Stomach (tissue), 4 donors: ENCODE measurements at regions not wholly inside any gene's neighbourhood (a gene's known extent, or its start where the extent isn't known, plus 50 kb on each side); places are given as distances from the start of the nearest gene placed in this dataset.

Experiments
- EP300 ChIP-seq: sonication (generic); formaldehyde crosslinking; IDR thresholded peaks from one replicate; pipeline ENCODE4 v1.6.1; 2017; ENCODE audit warnings: antibody characterized with exemption
- POLR2A ChIP-seq, 4 donors: fragments of 450-650 bp; IDR thresholded peaks; one replicate each; pipeline ENCODE4 v1.6.1; 2016; ENCODE audit warnings: antibody characterized with exemption in 4 of 4, control low read depth in 2 of 4, mild to moderate bottlenecking in 1 of 4, moderate library complexity in 1 of 4
- POLR2AphosphoS5 ChIP-seq, 3 donors: sonication (generic); formaldehyde crosslinking; IDR thresholded peaks; one replicate each; pipeline ENCODE4 v1.6.1; 2016; ENCODE audit warnings: antibody characterized with exemption in 3 of 3
- TF ChIP-seq, protein P1 (sequence below), 7 experiments: fragments of 450-650 bp in 4 of 7; fragments of 200-600 bp in 3 of 7; sonication (generic) in 3 of 7; IDR thresholded peaks; one replicate each; pipeline ENCODE4 v1.5.1; 2016 to 2019; ENCODE audit warnings: antibody characterized with exemption in 7 of 7, control low read depth in 2 of 7, mild to moderate bottlenecking in 1 of 7

DNA sequence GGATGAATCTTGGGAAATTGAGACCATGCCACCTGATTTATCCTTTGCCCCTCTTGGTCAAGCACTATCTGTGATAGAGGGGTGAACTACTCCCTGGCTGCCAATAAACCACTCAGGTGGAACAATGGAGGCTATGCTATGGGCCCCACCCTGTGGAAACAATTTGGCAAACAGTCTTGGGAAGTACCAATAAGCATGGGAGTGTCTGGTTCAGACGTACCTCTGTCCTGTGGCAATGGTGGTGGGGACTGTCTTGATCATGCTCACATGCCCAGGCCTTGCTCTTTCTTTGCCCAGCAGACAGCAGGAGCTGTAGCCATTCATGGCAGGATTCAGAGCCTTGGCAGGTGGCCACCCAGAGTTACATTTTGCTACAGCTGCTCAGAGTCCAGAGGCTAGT, 658.7 kb downstream of the KCNJ3 start:
- TF ChIP-seq, protein P1, sequence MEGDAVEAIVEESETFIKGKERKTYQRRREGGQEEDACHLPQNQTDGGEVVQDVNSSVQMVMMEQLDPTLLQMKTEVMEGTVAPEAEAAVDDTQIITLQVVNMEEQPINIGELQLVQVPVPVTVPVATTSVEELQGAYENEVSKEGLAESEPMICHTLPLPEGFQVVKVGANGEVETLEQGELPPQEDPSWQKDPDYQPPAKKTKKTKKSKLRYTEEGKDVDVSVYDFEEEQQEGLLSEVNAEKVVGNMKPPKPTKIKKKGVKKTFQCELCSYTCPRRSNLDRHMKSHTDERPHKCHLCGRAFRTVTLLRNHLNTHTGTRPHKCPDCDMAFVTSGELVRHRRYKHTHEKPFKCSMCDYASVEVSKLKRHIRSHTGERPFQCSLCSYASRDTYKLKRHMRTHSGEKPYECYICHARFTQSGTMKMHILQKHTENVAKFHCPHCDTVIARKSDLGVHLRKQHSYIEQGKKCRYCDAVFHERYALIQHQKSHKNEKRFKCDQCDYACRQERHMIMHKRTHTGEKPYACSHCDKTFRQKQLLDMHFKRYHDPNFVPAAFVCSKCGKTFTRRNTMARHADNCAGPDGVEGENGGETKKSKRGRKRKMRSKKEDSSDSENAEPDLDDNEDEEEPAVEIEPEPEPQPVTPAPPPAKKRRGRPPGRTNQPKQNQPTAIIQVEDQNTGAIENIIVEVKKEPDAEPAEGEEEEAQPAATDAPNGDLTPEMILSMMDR (IDR thresholded peaks at IDR 0.05), result no peak
- no peak for TF ChIP-seq EP300
- TF ChIP-seq POLR2A (IDR thresholded peaks at IDR 0.05), result no peak
- TF ChIP-seq POLR2AphosphoS5 (IDR thresholded peaks at IDR 0.05), result no peak
